ENCODE measurements at regions not wholly inside any gene's neighbourhood (a gene's known extent, or its start where the extent isn't known, plus 50 kb on each side); places are given as distances from the start of the nearest gene placed in this dataset.

GRCh38 chr6:153780011-153780410, 259.0 kb upstream of the OPRM1 start:
- no peak for DNase-seq

- no peak for DNase-seq
Measured at GRCh38 chr6:153778216-153778615, 260.8 kb upstream of the OPRM1 start.

- no peak for DNase-seq
Measured at GRCh38 chr6:153771577-153771976, 267.5 kb upstream of the OPRM1 start.

GRCh38 chr6:153767127-153767526, 271.9 kb upstream of the OPRM1 start:
- no peak for DNase-seq

- DNase-seq = no peak
Measured at GRCh38 chr6:153758516-153758915, 280.5 kb upstream of the OPRM1 start.

GRCh38 chr6:153735761-153736160, 303.3 kb upstream of the OPRM1 start:
- no peak for DNase-seq

- no peak for DNase-seq
Measured at GRCh38 chr6:153729189-153729588, 309.9 kb upstream of the OPRM1 start.

GRCh38 chr6:153727885-153728284, 311.2 kb upstream of the OPRM1 start:
- DNase-seq = no peak

GRCh38 chr6:153725456-153725855, 313.6 kb upstream of the OPRM1 start:
- DNase-seq = no peak

GRCh38 chr6:153720732-153721131, 318.3 kb upstream of the OPRM1 start:
- no peak for DNase-seq

- no peak for DNase-seq
Measured at GRCh38 chr6:153705429-153705828, 333.6 kb upstream of the OPRM1 start.

- no peak for DNase-seq
Measured at GRCh38 chr6:153702671-153703070, 336.4 kb upstream of the OPRM1 start.

- DNase-seq = no peak
Measured at GRCh38 chr6:153698637-153699036, 340.4 kb upstream of the OPRM1 start.

- DNase-seq = no peak
Measured at GRCh38 chr6:153698001-153698400, 341.0 kb upstream of the OPRM1 start.

- no peak for DNase-seq
Measured at GRCh38 chr6:153677522-153677921, 361.5 kb upstream of the OPRM1 start.

GRCh38 chr6:153673750-153674149, 365.3 kb upstream of the OPRM1 start:
- no peak for DNase-seq

GRCh38 chr6:153673225-153673624, 365.8 kb upstream of the OPRM1 start:
- no peak for DNase-seq

GRCh38 chr6:153670403-153671026, 368.5 kb upstream of the OPRM1 start:
- no peak for DNase-seq

GRCh38 chr6:153668758-153669157, 370.3 kb upstream of the OPRM1 start:
- DNase-seq = no peak

- DNase-seq = no peak
Measured at GRCh38 chr6:153662982-153663381, 376.1 kb upstream of the OPRM1 start.

GRCh38 chr6:153645326-153645725, 393.7 kb upstream of the OPRM1 start:
- no peak for DNase-seq

- no peak for DNase-seq
Measured at GRCh38 chr6:153644000-153644399, 395.0 kb upstream of the OPRM1 start.

GRCh38 chr6:153634416-153634815, 404.6 kb upstream of the OPRM1 start:
- DNase-seq = no peak

GRCh38 chr6:153625089-153625488, 414.0 kb upstream of the OPRM1 start:
- no peak for DNase-seq

- DNase-seq = no peak
Measured at GRCh38 chr6:153624528-153624927, 414.5 kb upstream of the OPRM1 start.

- no peak for DNase-seq
Measured at GRCh38 chr6:153623496-153623895, 415.5 kb upstream of the OPRM1 start.

Measured in hippocampal formation (tissue), 2 donors.